Loucy (cell line): ENCODE measurements at regions not wholly inside any gene's neighbourhood (a gene's known extent, or its start where the extent isn't known, plus 50 kb on each side); places are given as distances from the start of the nearest gene placed in this dataset.

Source experiments
- CTCF ChIP-seq: fragments of 200-600 bp; sonication (generic); conservative IDR thresholded peaks from 2 replicates; pipeline ENCODE4 v1.5.1; 2014; ENCODE audit warnings: mild to moderate bottlenecking, antibody characterized with exemption, low read length
- EZH2phosphoT487 ChIP-seq: fragments of 200-600 bp; IDR thresholded peaks from 2 replicates; pipeline ENCODE4 v1.6.1; 2018; ENCODE audit warnings: antibody characterized with exemption, mild to moderate bottlenecking, moderate library complexity, borderline replicate concordance

DNA sequence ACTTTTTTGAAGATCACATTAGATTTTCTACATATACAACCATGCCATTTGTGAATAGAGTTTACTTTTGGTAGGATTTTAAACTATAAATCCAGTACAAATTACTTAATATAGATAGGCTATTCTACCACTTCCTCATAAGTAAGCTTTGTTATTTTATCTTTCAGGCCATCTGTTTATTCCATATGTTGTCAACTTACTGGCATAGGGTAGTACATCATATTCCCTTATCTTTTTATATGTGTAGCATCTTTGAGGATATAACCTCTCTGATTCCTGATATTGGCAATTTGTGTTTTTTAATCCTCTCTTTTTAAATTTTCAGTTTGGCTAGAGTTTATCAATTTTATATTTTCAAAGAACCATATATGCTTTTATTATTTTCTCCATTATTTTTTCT is 515.4 kb downstream of the DIPK2A start:
- TF ChIP-seq EZH2phosphoT487 (no peak), CTCF (no peak)
